Type B pancreatic cell (in vitro differentiated cells): ENCODE measurements at regions not wholly inside any gene's neighbourhood (a gene's known extent, or its start where the extent isn't known, plus 50 kb on each side); places are given as distances from the start of the nearest gene placed in this dataset.
"Not testable (repeated sequence)": the region's sequence is repeated elsewhere in the genome, so short reads cannot be mapped to it uniquely, and the experiment has no call there.

Source experiments
- DNase-seq: peaks from one replicate; pipeline ENCODE4 v3.0.0; 2021; ENCODE audit warnings: mixed read lengths; ENCODE audit not compliant: unreplicated experiment; ENCODE audit errors: extremely low spot score
- H3K27ac Mint-ChIP-seq: 2 replicates; pipeline ENCODE4 v1.8.0; 2021; ENCODE audit warnings: mild to moderate bottlenecking, mixed read lengths
- H3K27me3 Mint-ChIP-seq: 2 replicates; pipeline ENCODE4 v1.8.0; 2021; ENCODE audit warnings: mixed read lengths
- H3K36me3 Mint-ChIP-seq: 2 replicates; pipeline ENCODE4 v1.8.0; 2021; ENCODE audit warnings: mixed read lengths
- H3K4me1 Mint-ChIP-seq: one replicate; pipeline ENCODE4 v1.8.0; 2021; ENCODE audit warnings: mixed read lengths; ENCODE audit not compliant: unreplicated experiment
- H3K4me3 Mint-ChIP-seq: 2 replicates; pipeline ENCODE4 v1.8.0; 2021; ENCODE audit warnings: mild to moderate bottlenecking, mixed read lengths
- H3K9me3 Mint-ChIP-seq: 2 replicates; pipeline ENCODE4 v1.8.0; 2021; ENCODE audit warnings: mixed read lengths
- CTCF ChIP-seq: fragments of 200-600 bp; sonication (generic); conservative IDR thresholded peaks from 2 replicates; pipeline ENCODE4 v1.5.0; 2021; ENCODE audit warnings: antibody characterized with exemption, mild to moderate bottlenecking

DNA sequence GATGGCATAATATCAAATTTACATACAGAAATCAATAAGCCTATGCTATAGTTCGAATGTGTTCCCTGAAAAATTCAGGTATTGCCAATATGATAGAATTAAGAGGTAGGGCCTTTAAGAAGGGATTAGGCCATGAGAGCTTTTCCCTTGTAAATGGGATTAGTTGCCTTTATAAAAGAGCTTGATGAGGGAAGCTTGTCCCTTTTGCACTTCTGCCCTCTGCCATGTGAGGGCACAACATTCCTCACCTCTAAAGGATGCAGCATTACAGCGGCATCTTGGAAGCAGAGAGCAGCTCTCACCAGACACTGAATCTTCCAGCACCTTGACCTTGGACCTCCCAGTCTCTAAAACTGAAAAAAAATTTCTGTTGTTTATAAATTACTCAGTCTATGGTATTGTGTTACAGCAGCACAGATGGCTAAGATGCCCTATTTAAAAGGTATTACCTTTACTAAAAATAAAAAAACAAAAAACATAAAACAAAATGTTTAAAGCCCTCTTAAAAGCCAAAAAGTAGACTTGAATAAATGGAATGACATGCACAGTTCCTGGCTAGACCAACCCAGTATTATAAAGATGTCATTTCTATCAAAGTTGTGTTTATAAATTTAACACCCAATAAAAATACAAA, 909.6 kb downstream of the REEP3 start:
- no peak overlapping the region for H3K4me3 Mint-ChIP-seq
- no peaks in the 10 kb centered on the region for H3K9me3 Mint-ChIP-seq
- no peaks in the 10 kb centered on the region for H3K27me3 Mint-ChIP-seq
- H3K27ac Mint-ChIP-seq, result no peak overlapping the region
- H3K36me3 Mint-ChIP-seq, result no peaks in the 10 kb centered on the region
- DNase-seq, result no peak
- peak; percentile 71 for TF ChIP-seq CTCF
- H3K4me1 Mint-ChIP-seq, result no peaks in the 10 kb centered on the region

DNA sequence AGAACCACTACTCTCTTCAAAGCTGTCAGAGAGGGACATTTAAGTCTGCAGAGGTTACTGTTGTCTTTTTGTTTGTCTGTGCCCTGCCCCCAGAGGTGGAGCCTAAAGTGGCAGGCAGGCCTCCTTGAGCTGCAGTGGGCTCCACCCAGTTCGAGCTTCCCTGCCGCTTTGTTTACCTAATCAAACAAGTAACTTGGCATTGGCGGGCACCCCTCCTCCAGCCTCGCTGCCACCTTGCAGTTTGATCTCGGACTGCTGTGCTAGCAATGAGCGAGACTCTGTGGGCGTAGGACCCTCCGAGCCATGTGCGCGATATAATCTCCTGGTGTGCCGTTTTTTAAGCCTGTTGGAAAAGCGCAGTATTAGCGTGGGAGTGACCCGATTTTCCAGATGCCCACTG, 920.7 kb downstream of the REEP3 start:
- DNase-seq, H3K4me3 Mint-ChIP-seq, H3K4me1 Mint-ChIP-seq, H3K27me3 Mint-ChIP-seq, H3K9me3 Mint-ChIP-seq, H3K27ac Mint-ChIP-seq, H3K36me3 Mint-ChIP-seq: not testable (repeated sequence)

DNA sequence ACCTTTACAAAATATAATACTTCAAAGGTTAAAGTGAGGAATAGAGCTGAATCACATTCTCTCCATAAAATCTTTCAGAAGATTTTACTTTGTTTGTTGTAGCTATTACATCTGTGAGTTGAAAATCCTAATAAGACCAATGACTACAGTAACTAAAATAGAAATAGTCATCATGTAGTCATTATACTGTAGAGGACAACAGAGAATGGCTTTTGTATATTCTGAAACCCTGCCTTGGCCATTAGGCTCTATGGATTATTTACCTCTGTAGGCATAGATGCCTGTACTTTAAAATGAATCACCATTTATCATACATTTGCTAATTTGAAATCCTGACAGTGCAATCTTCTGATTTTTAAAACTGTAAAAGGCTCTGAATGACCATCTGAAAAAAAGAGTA, 923.0 kb downstream of the REEP3 start:
- H3K4me3 Mint-ChIP-seq, result no peak overlapping the region
- DNase-seq, result no peak
- no peaks in the 10 kb centered on the region for H3K27me3 Mint-ChIP-seq
- H3K9me3 Mint-ChIP-seq, result peaks cover 3% of the 10 kb centered on the region
- no peak overlapping the region for H3K27ac Mint-ChIP-seq
- H3K4me1 Mint-ChIP-seq, result no peaks in the 10 kb centered on the region
- no peaks in the 10 kb centered on the region for H3K36me3 Mint-ChIP-seq
- TF ChIP-seq CTCF, result no peak

DNA sequence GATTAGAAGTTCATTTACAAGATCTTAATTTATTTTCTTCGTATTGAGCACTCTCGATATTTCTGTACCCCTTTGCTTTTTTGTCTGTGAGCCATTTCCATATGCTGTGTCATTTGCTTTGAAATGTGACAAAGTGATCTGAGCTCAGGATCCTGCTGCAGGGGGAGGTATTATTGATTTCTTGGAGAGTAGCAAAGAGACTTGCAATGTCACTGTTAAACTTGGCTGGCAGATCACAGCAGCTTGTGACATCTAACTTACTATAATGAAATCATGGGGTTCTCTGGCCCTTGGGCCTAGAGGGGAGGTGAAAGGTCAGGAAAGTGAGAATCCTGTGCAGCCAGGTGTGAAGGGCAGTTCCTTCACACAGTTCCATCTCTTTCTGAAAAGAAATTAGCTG, 923.4 kb downstream of the REEP3 start:
- no peak overlapping the region for H3K4me3 Mint-ChIP-seq
- TF ChIP-seq CTCF, result no peak
- no peak for DNase-seq
- H3K9me3 Mint-ChIP-seq, result no peaks in the 10 kb centered on the region
- H3K4me1 Mint-ChIP-seq, result no peaks in the 10 kb centered on the region
- H3K27me3 Mint-ChIP-seq, result no peaks in the 10 kb centered on the region
- no peak overlapping the region for H3K27ac Mint-ChIP-seq
- H3K36me3 Mint-ChIP-seq, result no peaks in the 10 kb centered on the region

DNA sequence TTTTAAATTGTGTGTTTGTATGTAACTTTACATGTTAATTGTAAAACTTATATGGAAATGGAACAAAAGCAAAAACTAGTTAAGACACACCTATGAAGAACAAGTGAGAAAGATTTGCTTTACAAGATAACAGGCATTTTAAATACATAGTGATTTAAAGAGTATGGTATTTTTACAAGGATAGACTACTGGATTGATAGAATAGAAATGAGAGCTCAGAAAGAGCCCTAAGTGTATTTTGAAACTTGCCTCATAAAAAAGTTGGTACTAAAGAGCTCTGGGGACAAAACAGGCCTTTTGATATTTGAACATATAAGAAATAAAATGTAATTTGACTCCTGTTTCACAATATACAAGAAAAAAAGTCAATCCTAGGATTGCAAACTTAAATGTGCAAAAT, 928.4 kb downstream of the REEP3 start:
- no peak for DNase-seq
- Mint-ChIP-seq H3K4me1 (no peaks in the 10 kb centered on the region), H3K36me3 (no peaks in the 10 kb centered on the region), H3K9me3 (peaks cover 5% of the 10 kb centered on the region), H3K4me3 (no peak overlapping the region), H3K27ac (no peak overlapping the region), H3K27me3 (no peaks in the 10 kb centered on the region)
- TF ChIP-seq CTCF, result no peak

DNA sequence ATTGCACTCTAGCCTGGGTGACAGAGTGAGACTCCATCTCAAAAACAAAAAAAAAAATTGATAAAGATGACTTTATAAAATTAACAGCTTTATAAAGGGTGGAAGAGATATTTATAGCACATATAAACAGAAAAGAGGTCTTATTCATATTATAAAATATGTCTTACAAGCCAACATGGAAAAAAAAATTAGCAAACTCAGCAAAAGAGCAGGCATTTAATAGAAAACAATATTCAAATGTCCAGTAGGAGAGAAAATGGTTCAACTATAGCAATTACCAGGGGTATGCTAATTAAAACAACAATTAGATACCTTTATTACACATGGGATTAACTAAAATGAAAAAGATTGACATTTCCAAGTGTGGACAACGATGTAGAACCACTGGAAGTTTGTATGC, 929.1 kb downstream of the REEP3 start:
- no peak overlapping the region for H3K4me3 Mint-ChIP-seq
- H3K27me3 Mint-ChIP-seq, result no peaks in the 10 kb centered on the region
- no peak for DNase-seq
- no peak overlapping the region for H3K27ac Mint-ChIP-seq
- H3K36me3 Mint-ChIP-seq, result no peaks in the 10 kb centered on the region
- peaks cover 5% of the 10 kb centered on the region for H3K9me3 Mint-ChIP-seq
- H3K4me1 Mint-ChIP-seq, result no peaks in the 10 kb centered on the region
- no peak for TF ChIP-seq CTCF
